OCI-M2 (cell line): ENCODE measurements at regions not wholly inside any gene's neighbourhood (a gene's known extent, or its start where the extent isn't known, plus 50 kb on each side); places are given as distances from the start of the nearest gene placed in this dataset.
"Not testable (repeated sequence)": the region's sequence is repeated elsewhere in the genome, so short reads cannot be mapped to it uniquely, and the experiment has no call there.

Experiments
- DNase-seq: peaks from one replicate; lab custom pipeline; 2025; ENCODE audit not compliant: unreplicated experiment; lab: John Stamatoyannopoulos, UW

DNA sequence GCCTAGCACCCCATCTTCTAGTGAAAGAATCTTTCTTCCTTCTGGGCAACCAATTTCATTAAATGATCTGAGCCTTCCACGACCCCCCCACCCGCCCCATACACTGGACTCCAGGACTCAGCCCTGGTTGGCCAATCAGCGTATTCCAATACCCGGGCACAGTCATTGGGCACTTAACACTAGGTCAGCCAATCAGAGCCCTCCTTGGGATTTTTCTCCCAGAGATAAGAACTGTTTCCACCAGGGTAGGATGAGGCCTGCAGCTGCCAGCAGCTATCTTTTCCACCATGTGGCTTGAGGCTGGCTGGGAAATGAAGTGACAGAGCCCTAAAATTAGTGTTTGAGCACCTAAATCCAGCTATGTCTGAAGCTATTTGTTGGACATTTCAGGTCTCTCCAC lies 418.8 kb downstream of the BCOR start:
- no peak for DNase-seq

DNA sequence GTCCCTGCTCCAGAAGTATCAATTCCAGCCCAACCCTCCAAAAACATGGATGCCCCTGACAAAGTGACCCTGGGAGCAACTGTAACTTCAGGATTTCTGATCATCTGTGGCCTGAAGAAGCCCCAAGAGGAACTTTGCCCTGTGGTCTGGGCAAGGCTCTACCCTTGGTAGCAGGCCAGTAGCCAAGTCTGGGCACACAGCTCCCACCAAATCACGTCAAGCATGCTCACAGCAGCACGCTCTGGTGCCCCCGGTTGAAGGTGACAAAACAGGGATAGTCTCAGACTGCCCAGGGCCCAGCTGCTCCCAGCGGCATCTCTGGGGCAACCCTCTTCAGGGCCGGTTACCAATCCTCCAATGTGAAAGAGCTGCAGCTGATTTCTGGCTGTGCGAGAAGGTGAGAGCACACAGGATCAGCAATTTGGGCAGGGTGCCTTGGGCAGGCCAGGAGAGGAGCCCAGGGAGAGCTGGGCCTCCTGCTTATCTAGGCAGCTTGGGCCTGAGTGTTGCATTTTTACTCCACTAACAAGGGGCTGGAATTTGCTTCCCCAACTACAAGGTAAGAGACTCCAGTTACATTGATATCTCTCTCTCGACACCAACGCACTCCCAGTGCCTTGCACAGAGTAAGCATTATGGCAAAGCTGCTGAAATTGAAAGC lies 418.1 kb downstream of the BCOR start:
- no peak for DNase-seq

DNA sequence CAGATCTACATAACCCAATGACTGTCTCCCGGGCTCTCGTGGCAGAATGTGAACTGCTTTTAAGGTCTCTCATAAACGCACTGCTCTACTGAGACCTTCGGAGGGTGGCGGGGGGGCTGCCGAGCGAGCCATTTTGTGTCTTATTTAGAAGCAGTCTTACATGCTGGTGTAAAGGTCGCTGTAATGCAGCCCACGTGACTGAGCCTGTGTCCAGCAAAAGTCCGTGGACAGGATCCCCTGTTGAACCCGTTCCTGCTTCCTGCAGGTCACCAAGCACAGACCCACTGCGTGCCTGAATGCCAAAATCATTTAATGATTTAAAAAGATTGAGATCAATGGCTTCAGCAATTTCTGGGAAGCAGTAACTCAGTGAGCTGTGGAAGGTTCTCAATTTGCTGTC lies 415.9 kb downstream of the BCOR start:
- no peak for DNase-seq

DNA sequence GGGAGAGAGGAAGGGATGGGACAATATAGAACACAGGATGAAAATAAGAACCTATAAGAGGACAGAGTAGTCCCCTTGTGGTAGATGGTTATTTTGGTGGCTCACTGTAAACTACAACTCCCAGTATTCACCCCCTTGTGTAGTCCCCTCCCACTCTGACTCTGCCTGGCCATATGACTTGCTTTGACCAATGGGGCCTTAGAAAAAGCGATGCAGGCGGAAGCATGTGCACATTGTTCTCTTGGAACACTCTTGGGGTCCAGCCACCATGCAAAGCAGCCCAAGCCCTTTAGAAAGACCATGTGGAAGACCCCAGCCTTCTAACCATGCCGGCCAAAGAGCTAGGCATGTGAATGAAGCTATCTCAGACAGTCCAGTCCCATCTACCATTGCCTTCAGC lies 415.0 kb downstream of the BCOR start:
- DNase-seq: no peak

DNA sequence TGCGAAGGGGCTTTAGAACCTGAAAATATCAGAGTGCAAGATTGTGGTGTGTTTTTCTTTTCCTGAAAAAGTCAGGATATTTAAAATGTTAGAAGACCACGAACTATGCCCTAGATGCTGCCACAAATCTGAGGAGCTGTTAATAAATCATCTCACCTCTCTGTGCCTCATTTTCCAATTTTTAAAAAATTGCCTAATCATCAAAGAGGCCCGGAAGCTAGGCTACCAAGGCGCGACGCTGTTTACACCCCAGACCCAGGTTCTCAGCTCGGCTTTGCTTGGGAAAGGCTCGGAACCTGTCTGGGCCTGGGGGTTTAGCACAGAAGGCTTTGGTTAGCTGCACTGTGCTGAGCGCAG lies 409.6 kb downstream of the BCOR start:
- DNase-seq: no peak

DNA sequence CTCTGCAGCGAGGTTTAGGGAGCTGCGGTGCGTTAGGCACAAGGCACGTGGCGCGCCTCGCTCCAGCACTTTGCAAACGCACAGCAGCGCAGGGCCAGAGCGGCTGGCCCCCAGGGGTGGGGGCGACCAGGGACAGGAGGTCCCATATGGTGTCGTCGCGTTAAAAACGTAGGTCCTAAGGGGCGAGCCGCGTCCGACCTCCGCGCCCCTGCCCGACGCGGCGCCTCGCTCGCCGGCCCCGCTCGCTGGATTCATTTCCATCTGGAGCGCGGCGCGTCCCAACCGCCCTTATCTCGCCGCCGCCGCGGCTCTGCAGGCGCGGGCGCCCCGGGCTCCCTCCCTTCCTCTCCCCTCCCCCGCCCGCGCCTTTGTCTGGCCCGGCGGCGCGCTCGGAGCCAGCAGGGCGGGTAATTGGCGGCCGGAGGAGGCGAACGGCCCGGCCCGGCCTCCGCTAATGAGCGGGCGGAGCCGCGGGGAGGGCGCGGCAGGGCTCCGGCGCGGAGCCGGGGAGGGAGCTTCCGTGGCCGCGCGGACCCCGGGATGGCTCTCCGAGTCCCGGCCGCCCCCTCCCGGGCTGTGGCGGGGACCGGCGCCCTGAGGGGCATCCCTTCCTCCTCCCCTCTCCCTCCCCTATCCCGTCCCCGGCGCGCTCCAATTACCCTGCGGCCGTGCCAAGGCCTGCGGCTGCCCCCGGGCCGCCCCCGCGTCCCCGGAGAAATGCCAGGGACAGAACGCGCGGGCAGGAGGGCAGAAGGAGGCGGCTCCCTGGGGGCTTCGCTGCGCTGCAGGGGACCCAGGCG lies 409.0 kb downstream of the BCOR start:
- DNase-seq: no peak

DNA sequence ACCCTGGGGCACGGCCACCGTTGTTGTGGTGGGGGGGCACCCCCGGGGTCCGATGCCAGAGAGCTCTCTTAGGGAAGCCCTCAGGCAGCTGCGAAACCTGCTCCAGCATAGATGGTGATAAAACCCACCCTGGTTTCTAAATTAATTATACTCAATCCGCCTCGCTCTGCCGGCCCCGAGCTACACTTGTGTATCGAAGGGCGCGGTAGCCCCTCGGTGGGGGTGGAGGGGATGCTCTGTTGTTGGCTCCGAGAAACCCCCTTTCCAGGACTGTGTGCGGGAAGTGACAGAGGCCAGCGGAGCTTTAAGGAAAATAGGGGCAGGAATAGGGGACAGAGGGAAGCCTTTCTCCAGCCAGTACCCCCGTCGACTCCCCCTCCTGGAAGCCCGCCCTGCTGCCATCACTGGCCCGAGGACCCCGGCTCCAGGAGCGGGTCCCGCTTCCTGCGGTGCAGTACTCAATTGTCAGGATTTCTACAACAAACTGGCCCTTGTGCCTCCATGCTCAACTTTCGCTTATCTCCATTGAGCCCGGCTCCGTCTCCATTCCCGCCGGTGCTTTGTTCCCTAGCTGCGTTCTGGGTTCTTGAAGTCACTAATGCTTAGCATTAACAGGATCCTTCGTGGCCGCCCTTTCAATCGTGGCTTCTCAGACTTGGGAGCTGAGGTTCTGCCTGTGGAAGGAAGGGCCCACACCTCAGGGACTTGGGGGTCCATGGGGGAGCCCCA lies 408.2 kb downstream of the BCOR start:
- no peak for DNase-seq

DNA sequence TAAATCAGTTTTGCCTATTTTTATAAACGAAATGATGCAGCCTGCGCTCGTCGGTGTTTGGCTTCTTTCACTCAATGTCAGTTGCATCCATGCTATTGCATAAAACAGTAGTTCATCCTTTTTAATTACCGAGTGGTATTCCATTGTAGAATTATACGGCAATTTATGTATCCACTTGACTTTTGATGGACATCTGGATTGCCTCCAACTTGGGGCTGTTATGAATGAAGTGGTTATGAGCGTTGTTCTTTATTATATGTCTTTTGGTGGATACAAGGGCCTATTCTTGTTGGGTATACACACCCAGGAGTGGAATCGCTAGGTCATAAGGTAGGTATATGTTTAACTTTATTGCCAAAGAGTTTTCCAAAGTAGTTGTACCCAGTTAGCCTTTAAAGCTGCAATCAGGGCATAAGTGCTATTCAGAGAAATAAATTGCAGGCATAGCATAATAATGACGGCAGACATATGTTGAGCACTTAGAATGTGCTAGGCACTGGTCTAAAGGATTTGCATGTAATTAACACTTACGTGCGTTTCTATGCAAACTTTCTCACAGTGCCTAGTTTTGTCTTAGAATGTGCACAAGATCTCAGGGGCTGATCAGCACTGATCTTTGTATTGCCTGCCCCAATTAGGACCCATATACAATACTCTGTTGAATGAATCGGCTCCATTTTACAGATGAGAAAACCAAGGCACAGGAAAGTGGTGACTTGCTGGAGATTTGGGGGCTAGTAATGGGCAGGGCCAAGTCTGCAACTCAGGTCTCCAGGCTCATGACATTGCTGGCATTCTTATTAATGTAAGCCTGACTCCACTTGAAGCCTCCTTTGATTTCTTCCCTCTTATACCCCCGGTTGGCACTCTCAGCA lies 407.0 kb downstream of the BCOR start:
- no peak for DNase-seq

DNA sequence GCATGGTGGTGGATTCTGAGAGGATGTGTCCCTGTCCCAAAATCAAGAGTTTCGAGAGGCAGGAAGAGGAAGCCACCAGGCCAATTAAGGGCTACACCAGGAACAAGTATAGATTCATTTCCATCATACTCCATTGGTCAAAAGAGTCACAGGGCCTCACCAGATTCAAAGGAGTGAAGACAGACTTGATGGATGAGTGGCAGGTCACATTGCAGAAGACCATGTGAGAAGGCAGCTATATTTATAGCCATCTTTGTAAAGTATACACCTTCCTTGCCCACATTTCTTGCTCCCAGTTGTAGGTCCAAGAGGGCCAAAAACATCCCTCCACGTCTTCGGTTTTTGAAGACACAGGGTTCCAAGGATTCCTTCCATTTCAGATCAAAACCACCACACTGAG lies 406.0 kb downstream of the BCOR start:
- no peak for DNase-seq

DNA sequence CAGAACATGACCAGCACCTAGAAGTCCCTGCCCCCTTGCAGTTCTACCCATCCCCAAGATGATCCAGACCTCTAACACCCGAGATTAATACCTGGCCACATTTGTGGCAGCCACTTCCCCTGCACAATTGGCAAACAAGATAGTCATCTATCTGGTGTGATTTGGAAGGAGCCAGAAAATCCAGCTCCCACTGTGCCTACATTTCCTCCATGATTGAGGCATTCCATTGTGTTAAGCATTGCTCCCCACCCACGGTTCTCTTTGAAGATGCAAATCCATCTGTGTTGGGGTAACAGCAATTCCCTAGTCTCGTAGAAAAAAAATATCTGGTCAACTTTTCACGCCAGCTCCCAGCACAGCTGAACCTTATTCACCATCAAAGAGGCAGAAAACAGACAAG lies 405.0 kb downstream of the BCOR start:
- no peak for DNase-seq

DNA sequence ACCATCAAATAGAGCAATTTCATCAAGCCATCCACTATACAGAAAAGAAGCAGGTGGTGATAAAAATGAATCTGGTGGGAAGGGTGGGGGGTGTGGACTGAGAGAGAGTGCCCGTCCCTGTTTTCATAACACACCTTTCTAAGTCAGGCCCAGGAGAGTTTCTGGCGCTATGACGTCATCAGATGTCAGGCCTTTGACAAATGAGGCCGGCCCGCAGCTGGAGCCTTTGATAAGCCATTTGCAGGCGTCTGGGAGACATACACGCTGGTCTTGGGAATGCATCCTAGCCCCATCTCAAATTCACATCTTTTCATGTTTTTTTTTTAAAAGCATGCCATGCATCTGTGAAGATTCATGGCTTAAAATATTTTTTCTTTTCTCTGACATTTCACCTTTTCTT lies 404.5 kb downstream of the BCOR start:
- no peak for DNase-seq

DNA sequence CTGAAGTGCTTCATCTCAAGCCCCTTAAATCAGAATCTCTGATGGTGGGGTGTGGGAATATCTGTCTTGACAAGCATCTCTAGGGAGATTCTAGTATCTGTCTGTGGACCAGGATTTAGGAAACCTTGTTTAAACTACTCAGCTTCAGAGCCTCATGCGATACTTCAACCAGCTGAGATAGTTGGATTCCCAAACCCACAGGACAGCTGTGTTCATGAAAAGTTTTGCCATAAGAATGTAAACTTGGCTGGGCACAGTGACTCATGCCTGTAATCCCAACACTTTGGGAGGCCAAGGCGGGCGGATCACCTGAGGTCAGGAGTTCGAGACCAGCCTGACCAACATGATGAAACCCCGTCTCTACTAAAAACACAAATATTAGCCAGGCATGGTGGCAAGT lies 395.1 kb downstream of the BCOR start:
- DNase-seq: not testable (repeated sequence)

DNA sequence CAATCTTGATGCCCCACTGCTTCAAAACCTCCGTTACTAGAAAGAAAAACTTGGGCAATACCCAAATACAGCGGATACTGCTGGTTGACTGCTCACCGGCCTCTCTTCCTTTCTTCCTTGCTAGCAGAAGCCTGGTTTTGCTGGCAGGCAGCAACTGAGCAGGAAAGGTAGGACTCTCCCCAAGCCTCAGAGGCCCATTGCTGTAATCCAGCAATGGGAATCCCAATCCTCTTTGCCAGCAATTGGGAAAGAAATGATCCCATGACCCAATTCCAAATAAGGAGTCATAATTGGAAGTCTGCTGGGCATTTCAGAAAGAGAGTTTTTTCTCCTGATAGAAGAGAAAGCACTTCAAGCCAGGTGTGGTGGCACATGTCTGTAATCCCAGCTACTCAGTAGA lies 394.5 kb downstream of the BCOR start:
- no peak for DNase-seq

DNA sequence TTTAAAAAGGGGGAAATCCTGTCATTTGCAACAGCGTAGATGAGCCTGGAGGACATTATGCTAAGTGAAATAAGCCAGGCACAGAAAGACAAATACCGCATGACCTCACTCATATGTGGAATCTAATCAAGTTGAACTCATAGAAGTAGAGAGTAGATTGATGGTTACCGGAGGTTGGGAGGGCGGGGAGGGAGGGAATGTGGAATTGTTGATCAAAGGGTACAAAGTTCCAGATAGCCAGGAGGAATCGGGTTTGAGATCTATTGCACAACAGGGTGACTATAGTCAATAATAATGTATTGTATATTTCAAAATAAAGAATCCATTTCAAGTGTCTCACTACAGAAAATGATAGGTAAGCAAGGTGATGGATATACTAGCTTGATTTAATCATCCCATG lies 393.2 kb downstream of the BCOR start:
- no peak for DNase-seq

DNA sequence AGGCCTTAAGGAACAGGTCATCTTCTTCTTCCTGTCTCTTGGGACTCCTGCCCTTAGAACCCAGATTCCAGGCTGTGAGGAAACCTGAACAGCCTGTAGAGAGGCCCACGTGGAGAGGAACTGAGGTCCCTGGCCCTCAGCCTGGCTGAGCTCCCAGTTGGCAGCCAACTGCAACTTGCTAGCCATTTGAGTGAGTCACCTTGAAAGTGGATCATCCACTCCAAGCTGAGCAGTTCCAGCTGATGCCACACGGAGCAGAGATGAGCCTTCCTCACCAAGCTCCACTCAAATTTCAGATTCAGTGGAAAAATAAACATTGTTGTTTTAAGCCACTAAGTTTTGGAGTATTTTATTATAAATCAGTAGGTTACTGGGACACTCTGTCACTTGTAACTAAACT lies 392.5 kb downstream of the BCOR start:
- no peak for DNase-seq

DNA sequence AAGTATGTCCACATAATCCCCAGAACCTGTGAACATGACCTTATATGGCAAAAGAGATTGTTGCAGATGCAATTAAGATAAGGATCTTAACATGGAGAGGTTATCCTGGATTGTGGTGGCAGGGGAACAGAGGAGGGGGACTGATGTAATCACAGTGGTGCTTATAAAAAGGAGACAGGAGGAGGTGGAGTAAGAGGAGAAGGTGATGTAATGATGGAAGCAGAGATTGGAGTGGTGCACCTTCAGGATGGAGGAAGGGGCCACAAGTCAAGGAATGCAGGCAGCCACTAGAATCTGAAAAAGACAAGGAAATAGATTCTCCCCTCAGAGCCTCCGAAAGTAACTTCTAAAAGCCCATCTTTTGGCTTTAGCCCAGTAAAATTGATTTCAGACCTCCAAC lies 388.4 kb downstream of the BCOR start:
- no peak for DNase-seq

DNA sequence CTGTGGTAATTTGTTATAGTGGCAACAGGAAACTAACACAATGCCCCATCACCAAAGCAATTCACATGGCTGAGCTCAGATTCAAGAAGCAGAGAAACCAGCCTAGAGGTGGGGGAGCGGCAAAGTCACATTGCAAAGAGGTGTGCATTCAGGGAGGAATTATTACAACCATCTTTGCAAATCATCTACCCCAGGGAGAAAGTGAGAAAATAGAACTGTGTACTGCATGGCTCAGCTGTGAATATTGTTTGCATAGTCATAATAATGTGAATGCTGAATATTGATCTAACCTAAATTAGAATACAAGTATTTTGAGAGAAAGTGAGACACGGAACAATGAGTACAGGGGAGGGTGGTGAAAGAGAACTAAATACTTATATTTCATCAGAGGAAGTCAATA lies 387.9 kb downstream of the BCOR start:
- no peak for DNase-seq

DNA sequence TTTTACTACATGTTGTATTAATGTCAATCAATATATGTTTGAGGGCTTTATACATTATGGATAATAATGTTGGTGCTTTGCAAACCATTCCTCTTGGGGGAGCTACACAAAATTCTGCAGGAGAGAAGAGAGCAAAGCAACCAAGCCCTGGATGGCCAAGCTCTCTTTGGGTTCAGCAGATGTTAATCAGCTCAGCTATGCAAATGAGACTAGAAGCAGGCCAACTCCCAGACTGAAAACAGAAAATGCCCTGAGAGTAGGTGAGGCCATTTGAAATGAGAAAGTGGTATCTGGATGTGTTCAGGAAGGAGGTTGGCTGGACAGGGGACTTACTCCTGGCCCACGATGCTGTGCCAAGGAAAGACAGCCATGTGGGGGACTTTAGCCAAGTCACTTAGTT lies 387.0 kb downstream of the BCOR start:
- no peak for DNase-seq

DNA sequence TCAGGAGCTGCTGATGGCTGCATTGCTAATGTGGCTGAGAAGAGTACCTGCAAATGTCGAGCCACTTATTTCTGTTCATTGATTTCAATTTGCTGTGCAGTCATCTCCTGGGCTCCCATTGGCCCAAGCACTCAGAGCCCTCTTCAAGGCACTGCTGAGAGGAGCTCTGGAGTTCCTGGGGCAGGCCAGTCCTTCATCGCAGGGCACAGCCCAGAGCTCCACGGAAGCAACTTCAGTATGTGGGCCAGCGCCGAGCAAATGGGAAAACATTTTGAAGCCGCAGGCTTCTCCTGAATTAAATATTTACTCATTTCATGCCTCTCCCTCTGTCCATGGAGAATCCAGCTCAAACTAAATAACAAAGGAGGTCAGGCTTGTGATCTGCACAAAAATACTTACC lies 383.3 kb downstream of the BCOR start:
- no peak for DNase-seq

DNA sequence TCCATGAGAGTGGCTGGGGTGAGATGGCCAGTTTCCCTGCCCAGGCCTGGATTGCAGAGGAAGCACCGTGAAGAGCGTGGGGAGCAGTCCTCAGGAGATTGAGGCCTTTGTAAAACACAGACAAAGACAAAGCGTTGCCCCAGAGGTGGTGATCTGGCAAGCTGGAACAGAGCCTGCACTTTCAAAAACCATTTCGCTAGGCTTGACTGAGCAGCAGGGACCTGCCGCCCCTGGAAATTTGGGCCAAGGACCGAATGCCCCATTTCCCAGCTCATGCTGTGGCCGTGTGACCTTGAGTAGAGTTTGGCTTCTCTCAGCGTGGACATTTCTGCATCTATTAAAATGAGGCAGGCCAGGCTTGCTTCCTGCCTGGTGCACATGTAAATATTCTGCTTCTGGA lies 381.4 kb downstream of the BCOR start:
- no peak for DNase-seq

DNA sequence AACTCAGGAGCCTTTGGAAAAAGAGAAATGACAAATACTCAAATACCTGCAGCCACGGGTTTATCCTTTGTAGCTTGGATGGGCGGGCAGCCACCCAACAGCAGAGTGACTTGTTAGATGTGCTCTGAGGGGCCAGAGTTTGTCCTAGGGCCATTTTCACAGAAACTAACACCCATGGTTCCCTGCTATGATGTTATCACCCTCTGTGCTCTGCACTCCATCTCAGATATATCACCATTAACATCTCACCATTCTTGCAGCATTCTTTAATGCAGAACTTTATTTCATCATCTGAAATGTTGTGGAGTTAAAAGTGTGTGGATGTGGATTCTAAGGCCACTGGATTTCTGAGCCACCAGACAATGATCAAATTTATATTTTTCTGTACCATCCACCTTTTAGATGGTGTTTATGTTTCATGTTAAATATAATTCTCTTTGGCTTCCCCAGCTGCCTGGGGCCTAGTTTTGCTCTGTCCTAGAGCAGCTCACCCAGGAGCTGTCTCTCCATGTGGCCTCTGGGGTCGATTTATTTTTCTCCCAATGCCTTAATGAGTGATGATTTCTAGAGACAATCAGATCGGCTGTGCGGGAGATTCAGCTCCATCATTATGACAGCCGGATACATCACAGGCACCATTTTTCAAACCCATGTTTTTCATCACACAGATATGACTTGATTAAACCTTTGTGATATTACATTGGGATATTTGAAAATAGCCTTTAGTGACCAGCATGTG lies 380.8 kb downstream of the BCOR start:
- no peak for DNase-seq
